NCI-H1417 (cell line): ENCODE measurements at regions not wholly inside any gene's neighbourhood (a gene's known extent, or its start where the extent isn't known, plus 50 kb on each side); places are given as distances from the start of the nearest gene placed in this dataset.
"Not testable (repeated sequence)": the region's sequence is repeated elsewhere in the genome, so short reads cannot be mapped to it uniquely, and the experiment has no call there.

Experiments used
- DNase-seq, 3 experiments: peaks; one replicate each; lab custom pipeline; 2025; lab: John Stamatoyannopoulos, UW

DNA sequence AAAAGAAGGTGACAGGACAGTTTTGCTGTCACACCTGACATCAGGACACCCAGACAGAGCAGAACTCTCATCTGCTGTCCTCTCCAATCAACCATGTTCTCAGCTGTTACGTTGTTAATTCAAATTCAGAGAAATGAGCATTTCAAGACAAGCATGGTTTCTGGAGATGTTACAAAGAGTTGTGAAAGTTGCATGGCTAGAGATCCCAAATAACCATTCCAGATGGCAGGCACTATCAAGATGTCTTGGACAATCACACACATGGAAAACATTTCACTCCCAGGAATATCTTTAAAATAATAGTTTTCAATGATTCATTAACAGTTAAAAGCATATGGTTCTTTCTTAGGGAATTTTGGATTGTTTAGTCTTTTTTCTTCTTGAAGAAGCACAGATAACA, 533.1 kb downstream of the AGTPBP1 start:
- no peak for DNase-seq

DNA sequence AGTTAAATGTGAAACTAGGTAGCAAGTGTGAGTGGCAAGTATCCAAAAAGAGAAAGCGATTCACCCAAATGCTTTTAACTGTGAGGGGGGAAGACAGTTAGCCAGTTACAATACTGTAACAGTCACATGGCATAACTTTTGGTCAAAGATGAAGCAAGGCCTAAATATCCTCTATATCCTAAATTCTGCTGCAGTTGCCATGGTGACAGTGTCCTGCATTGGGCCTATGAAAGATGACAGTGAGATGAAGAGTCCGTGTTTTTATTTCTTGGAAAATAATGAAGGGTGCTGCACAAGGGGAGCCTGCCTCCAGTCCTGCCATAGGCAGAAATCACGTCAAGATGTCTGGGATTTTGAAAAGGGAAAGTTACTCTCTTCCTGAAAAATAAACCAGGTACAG, 534.6 kb downstream of the NTRK2 start:
- DNase-seq = no peak

GRCh38 chr9:85202596-85202995, 533.1 kb downstream of the NTRK2 start:
- DNase-seq = no peak

GRCh38 chr9:85200726-85201404, 531.3 kb downstream of the NTRK2 start:
- no peak for DNase-seq

- no peak for DNase-seq
Observed at GRCh38 chr9:85199866-85200495, 530.5 kb downstream of the NTRK2 start.

DNA sequence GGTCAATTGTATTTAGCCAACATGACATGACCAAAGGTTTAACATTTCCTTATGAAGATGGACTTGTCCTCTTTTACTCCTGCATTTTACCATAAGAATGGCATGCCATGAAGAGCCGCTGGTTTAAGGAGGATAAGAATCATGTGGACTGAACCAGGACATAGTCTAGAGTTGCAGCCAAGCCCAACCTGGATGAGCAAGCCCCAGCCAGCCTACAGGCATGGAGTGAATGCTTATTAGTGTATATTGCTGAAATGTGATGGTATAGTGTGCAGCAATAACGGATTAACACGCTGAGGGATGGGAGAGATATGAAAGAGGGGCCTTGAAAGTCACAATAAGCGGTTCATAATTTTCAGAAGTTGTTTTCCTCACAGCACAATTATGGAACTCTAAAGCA, 523.2 kb downstream of the NTRK2 start:
- no peak for DNase-seq

DNA sequence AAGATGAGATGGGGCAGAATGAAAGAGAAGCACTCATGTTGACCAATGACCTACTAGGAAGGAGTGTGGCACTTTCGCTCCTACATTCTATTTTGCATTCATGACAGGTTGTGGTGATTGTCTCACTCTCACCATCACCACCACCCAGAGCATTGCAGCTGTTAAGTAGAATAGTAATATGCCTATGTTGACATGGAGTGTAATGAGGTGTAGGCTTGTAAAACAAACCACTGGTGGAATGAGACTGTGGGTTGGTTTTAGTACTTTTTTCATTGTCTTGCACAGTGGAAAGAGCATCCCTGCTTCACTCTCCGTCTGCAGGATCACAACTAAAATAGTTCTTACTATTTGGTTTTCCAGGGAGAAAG, 516.7 kb downstream of the NTRK2 start:
- no peak for DNase-seq

GRCh38 chr9:85185486-85186217, 516.1 kb downstream of the NTRK2 start:
- DNase-seq = no peak

DNA sequence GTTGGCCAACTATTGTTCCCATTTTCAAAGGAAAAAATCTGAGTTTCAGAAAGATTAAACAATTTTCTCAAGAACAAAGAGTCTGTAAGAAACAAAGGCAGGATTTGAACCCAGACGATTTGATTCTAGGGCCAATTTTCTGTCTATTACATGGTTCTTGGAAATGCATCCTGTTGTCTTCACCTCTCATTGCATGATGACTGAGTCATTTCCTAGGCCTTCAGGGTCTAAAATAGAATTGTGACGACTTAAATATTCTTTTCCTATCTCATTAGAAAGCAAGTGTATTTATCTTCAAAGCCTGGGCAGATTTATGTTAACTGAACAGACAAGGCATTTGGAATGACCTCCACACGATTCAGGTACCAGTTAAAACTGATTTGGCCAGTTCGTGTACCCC, 512.9 kb downstream of the NTRK2 start:
- DNase-seq = no peak

GRCh38 chr9:85178474-85178873, 508.9 kb downstream of the NTRK2 start:
- DNase-seq = peak; percentile 85 to 97 (median 88)

DNA sequence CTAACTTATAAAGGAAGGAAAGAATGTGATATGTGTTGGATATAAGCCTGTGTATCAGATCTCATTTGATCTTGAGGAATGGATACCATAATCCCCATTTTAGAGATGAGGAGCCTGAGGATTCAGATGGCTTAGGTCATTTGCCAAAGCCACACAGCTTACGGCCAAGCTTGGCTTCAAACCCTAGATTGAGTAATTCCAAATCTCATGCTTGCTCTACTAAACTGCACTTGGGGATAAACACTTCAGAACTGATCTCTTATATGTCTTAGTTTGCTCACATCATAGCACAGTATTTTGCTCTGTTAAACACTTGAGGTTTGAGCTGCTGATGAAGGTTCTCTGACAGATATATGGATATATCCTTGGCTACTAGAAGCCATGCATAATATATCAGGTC, 504.4 kb downstream of the NTRK2 start:
- no peak for DNase-seq

GRCh38 chr9:85172001-85172978, 502.8 kb downstream of the NTRK2 start:
- no peak for DNase-seq

- no peak for DNase-seq
Observed at GRCh38 chr9:85171163-85171562, 501.6 kb downstream of the NTRK2 start.

- DNase-seq = peak in 2 of 3 experiments; percentile 18 to 80
Observed at GRCh38 chr9:85168412-85168811, 498.9 kb downstream of the NTRK2 start.

DNA sequence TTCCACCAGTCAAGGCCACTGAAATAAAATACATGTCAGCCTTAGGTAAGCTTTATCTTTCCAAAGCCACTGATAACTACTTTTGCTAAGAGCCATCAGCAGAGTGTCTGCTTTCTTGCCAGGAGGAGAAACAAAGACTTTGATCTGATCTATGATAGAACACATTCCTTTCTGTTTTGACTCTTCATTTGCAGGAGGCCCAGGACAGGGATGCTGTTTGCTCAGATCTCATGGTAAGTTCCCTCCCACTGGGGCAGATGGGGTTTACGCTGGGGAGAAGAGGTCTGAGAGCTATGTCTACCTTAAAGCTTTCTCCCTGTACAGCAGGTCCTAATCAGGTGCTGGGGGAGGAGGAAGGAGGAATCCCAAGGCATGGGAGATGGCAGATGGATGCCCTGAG, 497.6 kb downstream of the NTRK2 start:
- no peak for DNase-seq

DNA sequence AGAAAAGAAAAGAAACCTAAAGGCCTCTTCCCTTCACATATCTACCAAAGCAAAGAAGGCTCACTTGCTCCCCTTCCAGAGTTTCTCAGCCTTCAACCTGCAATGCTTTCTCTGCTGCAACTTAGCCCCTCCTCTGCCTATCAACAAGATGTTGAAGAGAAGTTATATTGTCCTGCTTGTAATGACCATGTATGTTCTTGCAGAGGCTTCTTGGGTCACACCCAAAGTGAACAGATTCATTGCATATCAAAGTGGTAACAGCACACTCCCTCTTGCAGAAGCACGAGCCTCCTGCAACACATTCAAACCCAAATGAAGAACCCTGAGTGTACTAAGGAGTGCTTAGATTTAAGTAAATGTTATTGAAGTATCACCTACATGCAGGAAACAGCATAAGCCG, 494.3 kb downstream of the NTRK2 start:
- DNase-seq = no peak

- DNase-seq = no peak
Observed at GRCh38 chr9:85163415-85163814, 493.9 kb downstream of the NTRK2 start.

- DNase-seq = no peak
Observed at GRCh38 chr9:85162822-85163221, 493.3 kb downstream of the NTRK2 start.

- DNase-seq = not testable (repeated sequence)
Observed at GRCh38 chr9:85160944-85161343, 491.4 kb downstream of the NTRK2 start.

DNA sequence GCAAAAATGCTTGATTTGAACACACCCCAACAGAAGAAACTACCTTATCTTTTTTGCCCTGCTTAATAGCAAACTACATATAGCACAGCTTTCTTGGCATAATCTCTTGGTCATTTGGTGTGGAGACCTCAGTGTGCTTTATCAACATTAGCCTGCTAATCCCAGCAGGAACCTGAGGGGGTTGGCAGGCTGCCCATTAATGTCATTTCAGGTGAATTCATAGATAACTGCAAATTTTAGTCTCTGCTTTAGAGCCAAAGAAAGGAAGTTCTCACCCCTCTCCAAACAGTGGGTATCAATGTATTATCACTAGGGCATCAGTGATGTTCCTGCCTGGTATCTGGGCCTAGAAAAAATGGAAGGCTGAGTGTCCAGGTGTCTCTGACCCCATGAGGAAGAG, 489.0 kb downstream of the NTRK2 start:
- DNase-seq = peak in 2 of 3 experiments; percentile 35 to 74

GRCh38 chr9:85157772-85158171, 488.2 kb downstream of the NTRK2 start:
- DNase-seq = peak in 1 of 3 experiments; percentile 41

DNA sequence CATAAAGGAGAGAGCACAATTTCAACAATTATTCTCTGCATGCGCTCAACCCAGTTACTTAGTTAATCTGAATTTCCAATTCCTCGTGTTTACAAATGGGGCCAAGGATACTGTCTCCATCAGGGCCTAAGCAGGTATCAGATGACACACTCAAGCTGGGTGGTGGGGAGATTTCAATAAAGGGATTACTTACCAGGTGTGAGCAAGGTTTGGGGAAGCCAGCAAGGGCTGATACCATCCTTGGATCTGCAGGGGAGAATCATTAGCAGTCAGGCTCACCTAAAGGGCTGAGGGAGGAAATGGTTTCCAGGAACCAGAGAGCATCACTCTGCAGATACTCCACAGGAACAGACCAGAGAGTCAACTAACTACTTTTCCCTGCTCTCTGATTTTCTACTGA, 487.1 kb downstream of the NTRK2 start:
- DNase-seq = peak; percentile 17 to 66 (median 65)
